Fibroblast of villous mesenchyme (primary cell): ENCODE measurements at regions not wholly inside any gene's neighbourhood (a gene's known extent, or its start where the extent isn't known, plus 50 kb on each side); places are given as distances from the start of the nearest gene placed in this dataset.
"Not testable (repeated sequence)": the region's sequence is repeated elsewhere in the genome, so short reads cannot be mapped to it uniquely, and the experiment has no call there.

Experiments
- DNase-seq: peaks from one replicate; pipeline ENCODE4 v3.0.0-alpha.2; 2010; ENCODE audit warnings: low read depth
- H3K4me3 ChIP-seq: 2 replicates; pipeline ENCODE4 v1.5.1; 2011; ENCODE audit warnings: low read depth, mild to moderate bottlenecking, low read length
- CTCF ChIP-seq: IDR thresholded peaks from 2 replicates; pipeline ENCODE4 v1.5.1; 2012; ENCODE audit warnings: low read depth, mild to moderate bottlenecking, low read length; ENCODE audit not compliant: insufficient read depth

GRCh38 chr17:77527409-77527808 is 386.6 kb downstream of the SEC14L1 start:
- no peak overlapping the region for H3K4me3 ChIP-seq
- TF ChIP-seq CTCF = no peak
- DNase-seq = no peak

GRCh38 chr17:77527836-77528505 is 387.2 kb downstream of the SEC14L1 start:
- DNase-seq = no peak
- no peak overlapping the region for H3K4me3 ChIP-seq
- TF ChIP-seq CTCF = no peak

- TF ChIP-seq CTCF = no peak
- peak overlapping the region; percentile 40 for H3K4me3 ChIP-seq
- DNase-seq = no peak
These were observed 388.0 kb downstream of the SEC14L1 start for GRCh38 chr17:77528516-77529327.

GRCh38 chr17:77529328-77529650 is 388.5 kb downstream of the SEC14L1 start:
- no peak for TF ChIP-seq CTCF
- no peak for DNase-seq

GRCh38 chr17:77530591-77530990 is 389.8 kb downstream of the SEC14L1 start:
- H3K4me3 ChIP-seq = no peak overlapping the region
- DNase-seq = no peak
- no peak for TF ChIP-seq CTCF

More at GRCh38 chr17:77529328-77529650, 388.5 kb downstream of the SEC14L1 start:
- no peak overlapping the region for H3K4me3 ChIP-seq

- H3K4me3 ChIP-seq = no peak overlapping the region
- no peak for TF ChIP-seq CTCF
- DNase-seq = no peak
These were observed 390.2 kb downstream of the SEC14L1 start for GRCh38 chr17:77531002-77531401.

GRCh38 chr17:77531641-77532040 is 390.9 kb downstream of the SEC14L1 start:
- DNase-seq = no peak
- TF ChIP-seq CTCF = no peak
- H3K4me3 ChIP-seq = no peak overlapping the region

GRCh38 chr17:77533697-77534096 is 392.9 kb downstream of the SEC14L1 start:
- DNase-seq, H3K4me3 ChIP-seq: not testable (repeated sequence)
